PC-3 (cell line): ENCODE measurements at regions not wholly inside any gene's neighbourhood (a gene's known extent, or its start where the extent isn't known, plus 50 kb on each side); places are given as distances from the start of the nearest gene placed in this dataset.

Source experiments
- CTCF ChIP-seq: fragments of 300-600 bp; sonication (generic); conservative IDR thresholded peaks from 2 replicates; pipeline ENCODE4 v1.5.1; 2017; ENCODE audit warnings: antibody characterized with exemption, low read depth, mild to moderate bottlenecking, low read length
- EZH2phosphoT487 ChIP-seq: fragments of 300-600 bp; sonication (generic); IDR thresholded peaks from 2 replicates; pipeline ENCODE4 v1.6.1; 2018; ENCODE audit warnings: mild to moderate bottlenecking, antibody characterized with exemption, low read length, borderline replicate concordance

- TF ChIP-seq CTCF (no peak), EZH2phosphoT487 (no peak)
These were observed 94.5 kb upstream of the PARP11 start for GRCh38 chr12:3967556-3968160.
